Heart right ventricle (tissue), 16 donors: ENCODE measurements at regions not wholly inside any gene's neighbourhood (a gene's known extent, or its start where the extent isn't known, plus 50 kb on each side); places are given as distances from the start of the nearest gene placed in this dataset.
"Not testable (repeated sequence)": the region's sequence is repeated elsewhere in the genome, so short reads cannot be mapped to it uniquely, and the experiment has no call there.

Experiments
- ATAC-seq, 8 donors: fragments of 200-7000 bp; cut with Tn5 transposase; one replicate each; pipeline ENCODE4 v1.9.1; 2020; ENCODE audit warnings: mild to moderate bottlenecking in 8 of 8, moderate library complexity in 8 of 8, moderate number of reproducible peaks in 1 of 8
- DNase-seq, 2 donors: peaks; one replicate each; pipeline ENCODE4 v3.0.0-alpha.2; 2020
- H3K27ac ChIP-seq, 10 donors: fragments of 200-600 bp; sonication (generic) in 2 of 10; one replicate each; pipeline versions ENCODE4 v1.5.0 to v1.8.0; 2020 to 2022; ENCODE audit warnings: mild to moderate bottlenecking in 3 of 10
- H3K27me3 ChIP-seq, 7 donors: fragments of 200-600 bp; one replicate each; pipeline ENCODE4 v1.8.0; 2021 to 2022; ENCODE audit warnings: mild to moderate bottlenecking in 2 of 7
- H3K36me3 ChIP-seq, 9 donors: fragments of 200-600 bp; sonication (generic) in 1 of 9; one replicate each; pipeline versions ENCODE4 v1.5.0 to v1.8.0; 2020 to 2022; ENCODE audit warnings: mild to moderate bottlenecking in 2 of 9
- H3K4me1 ChIP-seq, 9 donors: fragments of 200-600 bp; sonication (generic) in 1 of 9; one replicate each; pipeline versions ENCODE4 v1.5.0 to v1.8.0; 2020 to 2022; ENCODE audit warnings: mild to moderate bottlenecking in 4 of 9
- H3K4me3 ChIP-seq, 10 donors: fragments of 200-600 bp; sonication (generic) in 2 of 10; one replicate each; pipeline versions ENCODE4 v1.5.0 to v1.8.0; 2020 to 2022; ENCODE audit warnings: mild to moderate bottlenecking in 7 of 10, moderate library complexity in 2 of 10
- H3K9me3 ChIP-seq, 11 donors: fragments of 200-600 bp in 10 of 11; sonication (generic) in 2 of 11; one replicate each; pipeline versions ENCODE4 v1.5.0 to v1.8.0; 2013 to 2022; ENCODE audit warnings: mild to moderate bottlenecking in 2 of 11, control low read depth in 1 of 11, moderate library complexity in 1 of 11
- WGBS, 2 donors: extraction: QIAGEN DNeasy Blood & Tissue Kit; methylation state at CpG; one replicate each; pipeline ENCODE4 v1.1.7; 2013; ENCODE audit warnings: inconsistent platforms in 1 of 2; 5-methylcytosine and 5-hydroxymethylcytosine counted together
- intact Hi-C, 10 donors: fragments of 100-400 bp; cut with DNase I; formaldehyde crosslinking; loops; one replicate each; pipeline versions ENCODE4 v1.11.1 to v1.14.2; 2022
- TF ChIP-seq, protein P1 (sequence below), 9 donors: fragments of 200-600 bp; sonication (generic) in 2 of 9; IDR thresholded peaks; one replicate each; pipeline versions ENCODE4 v1.5.0 to v1.8.0; 2021 to 2022; ENCODE audit warnings: antibody characterized with exemption in 9 of 9, mild to moderate bottlenecking in 5 of 9, moderate library complexity in 1 of 9
- donor health status: Arrhythmogenic right ventricular cardiomyopathy.
- donor health status: ischemic (EF 13 %, LVEDD 7.1; RV severe dilation, severe dysfunction).
- donor health status: healthy with polysubstance abuse.
- donor health status: DM: no; HTN: yes; CAD: no.
- donor health status: DM: no; HTN: no; CAD: no.
- donor health status: ischemic (EF 25% LVEDD 6.9; RV normal size, moderate dysfunction).
- donor health status: ischemic (EF 25% LVEDD 5.7; RV mildly dilated, moderate dysfunction).
- donor health status: healthy.
- donor health status: DM: yes; HTN: yes; CAD: no.
- donor health status: Ischemic cardiomyopathy.
- donor health status: ischemic (EF 35%, LVEDD 5.7; RV mildly dilated, moderate dysfunction).
- donor health status: nonischemic (EF 11% LVEDD 7.7; RV severe dilation, severe dysfunction).
- donor health status: DM: yes; HTN: yes; CAD: no.
- donor health status: PGD.
- donor health status: ischemic (EF 29% LVEDD 5.4; RV normal size, mild dysfunction).
- donor health status: nonischemic (EF 23%, LVEDD 6.1; RV moderate dilation, normal function).

DNA sequence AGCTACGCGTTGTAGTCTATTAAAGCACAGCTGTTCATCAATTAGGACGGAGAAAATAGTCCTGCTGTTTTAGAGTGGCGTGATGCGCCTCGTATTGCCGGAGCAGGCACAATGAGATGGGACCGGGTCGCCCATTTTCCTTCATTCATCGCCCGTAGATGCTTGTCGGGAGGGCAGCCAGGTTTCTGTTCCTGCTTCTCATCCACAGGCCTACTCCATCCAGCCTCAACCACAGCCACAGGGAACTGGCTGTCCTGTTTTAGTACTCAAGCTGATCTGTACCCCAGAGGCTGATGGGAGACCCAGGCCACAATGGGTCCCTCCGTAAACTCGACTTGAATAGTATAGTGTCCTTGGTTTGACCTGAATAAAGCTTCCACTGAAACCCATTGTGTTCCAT is 264.0 kb downstream of the VRK1 start:
- DNase-seq (no peak), ATAC-seq (peak in 2 of 8 donors; percentile 18 to 37)
- H3K9me3 ChIP-seq: no peaks in the 10 kb centered on the region
- TF ChIP-seq, protein P1, sequence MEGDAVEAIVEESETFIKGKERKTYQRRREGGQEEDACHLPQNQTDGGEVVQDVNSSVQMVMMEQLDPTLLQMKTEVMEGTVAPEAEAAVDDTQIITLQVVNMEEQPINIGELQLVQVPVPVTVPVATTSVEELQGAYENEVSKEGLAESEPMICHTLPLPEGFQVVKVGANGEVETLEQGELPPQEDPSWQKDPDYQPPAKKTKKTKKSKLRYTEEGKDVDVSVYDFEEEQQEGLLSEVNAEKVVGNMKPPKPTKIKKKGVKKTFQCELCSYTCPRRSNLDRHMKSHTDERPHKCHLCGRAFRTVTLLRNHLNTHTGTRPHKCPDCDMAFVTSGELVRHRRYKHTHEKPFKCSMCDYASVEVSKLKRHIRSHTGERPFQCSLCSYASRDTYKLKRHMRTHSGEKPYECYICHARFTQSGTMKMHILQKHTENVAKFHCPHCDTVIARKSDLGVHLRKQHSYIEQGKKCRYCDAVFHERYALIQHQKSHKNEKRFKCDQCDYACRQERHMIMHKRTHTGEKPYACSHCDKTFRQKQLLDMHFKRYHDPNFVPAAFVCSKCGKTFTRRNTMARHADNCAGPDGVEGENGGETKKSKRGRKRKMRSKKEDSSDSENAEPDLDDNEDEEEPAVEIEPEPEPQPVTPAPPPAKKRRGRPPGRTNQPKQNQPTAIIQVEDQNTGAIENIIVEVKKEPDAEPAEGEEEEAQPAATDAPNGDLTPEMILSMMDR (IDR thresholded peaks at IDR 0.05): no peak
- H3K27ac ChIP-seq: no peak overlapping the region
- no peak overlapping the region for H3K4me3 ChIP-seq
- intact Hi-C loops: no loop called here
- peaks cover 0 to 22% (median 0%) of the 10 kb centered on the region in 7 donors for H3K27me3 ChIP-seq
- H3K36me3 ChIP-seq: no peaks in the 10 kb centered on the region
- 87 to 88% methylated on average over 14 of the region's 14 CpGs for WGBS, 2 donors
- no peaks in the 10 kb centered on the region for H3K4me1 ChIP-seq

DNA sequence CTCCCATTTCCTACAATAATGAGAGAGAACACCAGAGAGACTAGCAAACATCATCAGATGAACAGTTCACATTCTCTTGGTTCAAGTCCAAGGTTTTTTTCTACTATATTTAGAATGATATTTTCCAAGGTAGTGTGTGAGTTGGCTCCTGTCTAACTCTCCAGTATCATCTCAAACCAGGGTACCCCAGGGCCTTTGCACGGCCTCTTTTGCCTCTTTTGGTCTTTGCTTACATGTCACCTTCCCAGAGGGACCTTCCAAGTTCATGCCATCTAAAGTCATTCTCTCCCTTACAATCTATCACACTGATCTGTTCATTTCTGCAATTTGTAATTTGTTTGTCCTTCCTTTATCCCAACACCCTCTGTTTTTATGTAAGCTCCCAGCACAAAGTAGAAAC is 264.5 kb downstream of the VRK1 start:
- peaks cover 0 to 22% (median 0%) of the 10 kb centered on the region in 7 donors for H3K27me3 ChIP-seq
- no peak overlapping the region for H3K4me3 ChIP-seq
- no peak overlapping the region for H3K27ac ChIP-seq
- ATAC-seq: no peak
- DNase-seq: no peak
- intact Hi-C loops: no loop called here
- TF ChIP-seq, protein P1 (IDR thresholded peaks at IDR 0.05): no peak
- H3K36me3 ChIP-seq: no peaks in the 10 kb centered on the region
- 84 to 85% methylated on average over 1 of the region's 1 CpG for WGBS, 2 donors
- H3K4me1 ChIP-seq: no peaks in the 10 kb centered on the region
- no peaks in the 10 kb centered on the region for H3K9me3 ChIP-seq

DNA sequence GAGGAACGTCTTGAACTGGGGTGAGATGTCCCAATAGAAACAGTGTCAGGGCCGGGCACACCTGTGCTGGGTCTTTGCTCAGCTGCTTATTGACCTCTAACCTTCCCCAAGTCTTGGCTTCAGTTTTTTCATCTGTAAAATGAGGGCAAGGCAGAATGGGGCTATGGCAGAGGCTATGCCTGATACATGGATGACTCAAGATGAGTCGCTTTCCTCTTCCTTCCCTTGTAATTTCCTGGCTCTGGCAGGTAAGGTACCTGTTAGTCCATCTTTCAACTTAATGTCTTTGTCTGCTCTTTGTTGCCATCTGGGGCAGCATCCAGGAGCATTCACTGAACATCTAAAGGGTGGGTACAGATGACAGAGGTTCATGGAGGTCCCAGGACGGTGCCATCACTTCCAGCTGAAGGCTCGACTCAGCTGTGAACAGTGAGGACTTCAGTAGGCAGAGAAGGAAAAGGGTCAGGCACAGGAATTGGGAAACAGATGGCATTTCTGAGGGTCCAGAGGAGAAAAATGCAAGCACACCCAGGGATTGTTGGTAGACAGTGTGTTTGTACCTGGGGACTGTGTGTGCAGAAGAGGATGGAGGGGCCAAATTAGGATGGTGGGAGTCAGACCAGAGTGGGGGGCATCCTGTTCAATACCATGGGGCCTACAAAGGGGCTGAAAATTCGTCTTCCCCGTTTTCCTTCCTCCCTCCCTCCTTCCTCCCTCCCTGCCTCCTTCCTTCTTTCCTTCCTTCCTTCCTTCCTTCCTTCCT is 268.3 kb downstream of the VRK1 start:
- intact Hi-C loops: no loop called here
- WGBS, 2 donors: 72% methylated on average over 7 of the region's 7 CpGs

DNA sequence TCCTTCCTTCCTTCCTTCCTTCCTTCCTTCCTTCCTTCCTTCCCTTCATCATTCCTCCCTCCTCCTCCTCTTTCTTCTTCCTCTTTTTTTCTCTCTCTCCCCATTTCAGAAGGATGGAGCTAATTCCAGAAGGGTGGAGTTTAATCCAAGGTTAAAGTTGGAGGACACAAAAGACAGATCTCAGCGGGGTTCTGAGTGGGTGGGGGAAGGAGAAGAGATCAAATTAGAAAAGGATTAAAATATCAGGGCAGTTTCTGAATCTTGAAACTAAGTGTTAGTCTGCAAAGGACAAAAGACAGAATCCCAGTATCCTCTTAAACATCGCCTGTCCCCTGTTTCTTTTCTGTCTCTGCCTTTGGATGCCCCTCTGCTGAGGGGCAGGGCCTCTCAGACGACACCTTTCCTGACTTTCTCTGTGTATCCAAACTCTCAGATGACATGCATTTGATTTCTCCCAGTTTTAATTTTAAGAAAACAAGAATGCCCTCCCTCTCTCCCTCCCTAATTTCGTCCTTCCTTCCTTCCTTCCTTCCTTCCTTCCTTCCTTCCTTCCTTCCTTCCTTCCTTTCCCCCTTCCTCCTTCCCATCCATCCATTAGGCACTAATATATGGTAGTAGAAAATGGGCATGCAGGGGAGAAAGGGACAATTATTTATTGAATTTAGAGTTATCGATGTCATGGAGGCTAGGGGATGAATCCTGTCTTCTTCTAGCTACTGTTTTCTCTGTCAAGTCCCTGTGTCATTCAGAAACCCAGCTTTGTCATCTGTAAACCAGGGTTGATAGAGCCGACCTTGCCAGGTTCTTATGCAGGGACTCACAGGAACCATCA is 269.1 kb downstream of the VRK1 start:
- 53 to 63% methylated on average over 6 of the region's 6 CpGs for WGBS, 2 donors
- ATAC-seq: no peak
- intact Hi-C loops: no loop called here

More for the DNA sequence above, 268.3 kb downstream of the VRK1 start:
- Histone ChIP-seq H3K36me3 (no peaks in the 10 kb centered on the region), H3K27me3 (peaks cover 0 to 16% (median 0%) of the 10 kb centered on the region in 7 donors), H3K4me3 (no peak overlapping the region), H3K27ac (no peak overlapping the region), H3K4me1 (no peaks in the 10 kb centered on the region), H3K9me3 (no peaks in the 10 kb centered on the region)
- ATAC-seq (no peak), DNase-seq (no peak)
- TF ChIP-seq, protein P1 (IDR thresholded peaks at IDR 0.05): no peak

DNA sequence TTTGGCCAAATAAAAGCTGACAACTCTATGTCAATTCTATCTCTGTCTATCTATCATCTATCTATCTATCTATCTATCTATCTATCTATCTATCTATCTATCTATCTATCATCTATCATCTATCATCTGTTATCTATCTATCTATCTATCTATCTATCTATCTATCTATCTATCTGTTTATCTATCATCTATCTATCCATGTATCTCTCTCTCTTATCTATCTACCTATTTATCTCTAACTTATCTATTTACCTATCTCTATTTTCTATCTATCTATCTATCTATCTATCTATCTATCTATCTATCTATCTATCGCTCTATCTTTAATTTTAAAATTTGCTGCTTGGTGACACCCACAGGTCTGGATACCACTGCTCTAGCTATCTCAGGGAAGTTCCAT is 271.1 kb downstream of the VRK1 start:
- H3K27ac ChIP-seq, H3K4me1 ChIP-seq, H3K9me3 ChIP-seq, intact Hi-C loops, ATAC-seq, H3K4me3 ChIP-seq, DNase-seq, H3K36me3 ChIP-seq: not testable (repeated sequence)
- H3K27me3 ChIP-seq: peaks cover 0 to 11% (median 3%) of the 10 kb centered on the region in 7 donors
- WGBS, 2 donors: 94 to 97% methylated on average over 1 of the region's 1 CpG

More for the DNA sequence above, 269.1 kb downstream of the VRK1 start:
- Histone ChIP-seq H3K4me1 (no peaks in the 10 kb centered on the region), H3K4me3 (no peak overlapping the region), H3K36me3 (no peaks in the 10 kb centered on the region), H3K27ac (no peak overlapping the region), H3K27me3 (peaks cover 0 to 16% (median 0%) of the 10 kb centered on the region in 7 donors), H3K9me3 (no peaks in the 10 kb centered on the region)
- TF ChIP-seq, protein P1 (IDR thresholded peaks at IDR 0.05): no peak
- DNase-seq: no peak
